Activated naive CD8-positive, alpha-beta T cell treated with anti-CD3 and anti-CD28 coated beads, Interleukin-2, amount 50 U/mL, for 24 hours (primary cell): ENCODE measurements at regions not wholly inside any gene's neighbourhood (a gene's known extent, or its start where the extent isn't known, plus 50 kb on each side); places are given as distances from the start of the nearest gene placed in this dataset.
"Not testable (repeated sequence)": the region's sequence is repeated elsewhere in the genome, so short reads cannot be mapped to it uniquely, and the experiment has no call there.

Source experiments
- ATAC-seq: fragments of 150-1000 bp; cut with Tn5 transposase; one replicate; pipeline ENCODE4 v1.10.0; 2021
- DNase-seq: peaks from one replicate; pipeline ENCODE4 v3.0.0; 2021
- H3K27ac Mint-ChIP-seq: one replicate; pipeline ENCODE4 v1.8.0; 2021; ENCODE audit warnings: mild to moderate bottlenecking, mixed read lengths
- H3K27me3 Mint-ChIP-seq: one replicate; pipeline ENCODE4 v1.8.0; 2021; ENCODE audit warnings: mixed read lengths
- H3K36me3 Mint-ChIP-seq: one replicate; pipeline ENCODE4 v1.8.0; 2021; ENCODE audit warnings: low read depth, mixed read lengths
- H3K4me1 Mint-ChIP-seq: one replicate; pipeline ENCODE4 v1.8.0; 2021; ENCODE audit warnings: mixed read lengths
- H3K4me3 Mint-ChIP-seq: one replicate; pipeline ENCODE4 v1.8.0; 2021; ENCODE audit warnings: mild to moderate bottlenecking, moderate library complexity, mixed read lengths
- H3K9me3 Mint-ChIP-seq: one replicate; pipeline ENCODE4 v1.8.0; 2021; ENCODE audit warnings: mixed read lengths

GRCh38 chr22:48424661-48425060 is 1403.0 kb downstream of the BRD1 start:
- Mint-ChIP-seq H3K27me3 (peaks cover 7% of the 10 kb centered on the region), H3K9me3 (no peaks in the 10 kb centered on the region), H3K4me1 (no peaks in the 10 kb centered on the region)

GRCh38 chr22:48424201-48424627 is 1403.5 kb downstream of the BRD1 start:
- no peaks in the 10 kb centered on the region for H3K9me3 Mint-ChIP-seq
- H3K36me3 Mint-ChIP-seq, result no peaks in the 10 kb centered on the region
- peaks cover 6% of the 10 kb centered on the region for H3K27me3 Mint-ChIP-seq
- ATAC-seq (no peak), DNase-seq (no peak)
- no peaks in the 10 kb centered on the region for H3K4me1 Mint-ChIP-seq
- H3K4me3 Mint-ChIP-seq, result no peak overlapping the region
- no peak overlapping the region for H3K27ac Mint-ChIP-seq

More at GRCh38 chr22:48424661-48425060, 1403.0 kb downstream of the BRD1 start:
- DNase-seq (no peak), ATAC-seq (no peak)
- Mint-ChIP-seq H3K4me3 (no peak overlapping the region), H3K27ac (no peak overlapping the region), H3K36me3 (no peaks in the 10 kb centered on the region)

GRCh38 chr22:48423481-48423911 is 1404.2 kb downstream of the BRD1 start:
- Mint-ChIP-seq H3K27me3 (peaks cover 6% of the 10 kb centered on the region), H3K4me1 (no peaks in the 10 kb centered on the region), H3K36me3 (no peaks in the 10 kb centered on the region), H3K27ac (no peak overlapping the region), H3K4me3 (no peak overlapping the region), H3K9me3 (no peaks in the 10 kb centered on the region)
- no peak for DNase-seq
- ATAC-seq, result no peak

GRCh38 chr22:48422900-48423480 is 1404.7 kb downstream of the BRD1 start:
- ATAC-seq (no peak), DNase-seq (no peak)
- no peaks in the 10 kb centered on the region for H3K9me3 Mint-ChIP-seq
- H3K36me3 Mint-ChIP-seq, result no peaks in the 10 kb centered on the region
- no peak overlapping the region for H3K4me3 Mint-ChIP-seq
- H3K27ac Mint-ChIP-seq, result no peak overlapping the region
- peaks cover 6% of the 10 kb centered on the region for H3K27me3 Mint-ChIP-seq
- H3K4me1 Mint-ChIP-seq, result no peaks in the 10 kb centered on the region

GRCh38 chr22:48418831-48419230 is 1408.8 kb downstream of the BRD1 start:
- H3K4me1 Mint-ChIP-seq, result no peaks in the 10 kb centered on the region
- no peaks in the 10 kb centered on the region for H3K36me3 Mint-ChIP-seq
- no peak overlapping the region for H3K4me3 Mint-ChIP-seq
- ATAC-seq (no peak), DNase-seq (no peak)
- no peak overlapping the region for H3K27ac Mint-ChIP-seq
- no peaks in the 10 kb centered on the region for H3K9me3 Mint-ChIP-seq
- H3K27me3 Mint-ChIP-seq, result peaks cover 6% of the 10 kb centered on the region

GRCh38 chr22:48417225-48418070 is 1410.2 kb downstream of the BRD1 start:
- Mint-ChIP-seq H3K27ac (no peak overlapping the region), H3K27me3 (peaks cover 10% of the 10 kb centered on the region), H3K9me3 (no peaks in the 10 kb centered on the region), H3K4me3 (no peak overlapping the region), H3K4me1 (no peaks in the 10 kb centered on the region), H3K36me3 (no peaks in the 10 kb centered on the region)
- ATAC-seq, result no peak
- DNase-seq, result no peak

- Mint-ChIP-seq H3K4me3 (no peak overlapping the region), H3K9me3 (no peaks in the 10 kb centered on the region), H3K4me1 (no peaks in the 10 kb centered on the region), H3K36me3 (no peaks in the 10 kb centered on the region), H3K27me3 (peaks cover 10% of the 10 kb centered on the region), H3K27ac (no peak overlapping the region)
- DNase-seq (no peak), ATAC-seq (no peak)
Observed at GRCh38 chr22:48416396-48417224, 1411.1 kb downstream of the BRD1 start.

GRCh38 chr22:48415520-48415919 is 1412.2 kb downstream of the BRD1 start:
- Mint-ChIP-seq H3K9me3 (no peaks in the 10 kb centered on the region), H3K27me3 (peaks cover 10% of the 10 kb centered on the region), H3K36me3 (no peaks in the 10 kb centered on the region), H3K4me1 (no peaks in the 10 kb centered on the region), H3K4me3 (no peak overlapping the region), H3K27ac (no peak overlapping the region)
- ATAC-seq, result no peak
- no peak for DNase-seq

- Mint-ChIP-seq H3K4me1 (no peaks in the 10 kb centered on the region), H3K36me3 (no peaks in the 10 kb centered on the region), H3K27me3 (peaks cover 7% of the 10 kb centered on the region), H3K27ac (no peak overlapping the region), H3K4me3 (no peak overlapping the region), H3K9me3 (no peaks in the 10 kb centered on the region)
- no peak for DNase-seq
- no peak for ATAC-seq
Observed at GRCh38 chr22:48414651-48415050, 1413.0 kb downstream of the BRD1 start.

- not testable (repeated sequence) for H3K9me3 Mint-ChIP-seq, H3K4me3 Mint-ChIP-seq, H3K4me1 Mint-ChIP-seq, H3K27ac Mint-ChIP-seq, DNase-seq, ATAC-seq, H3K27me3 Mint-ChIP-seq, H3K36me3 Mint-ChIP-seq
Observed at GRCh38 chr22:48412931-48413330, 1414.7 kb downstream of the BRD1 start.

GRCh38 chr22:48410536-48410935 is 1417.1 kb downstream of the BRD1 start:
- no peaks in the 10 kb centered on the region for H3K36me3 Mint-ChIP-seq
- DNase-seq (no peak), ATAC-seq (no peak)
- H3K4me1 Mint-ChIP-seq, result no peaks in the 10 kb centered on the region
- no peak overlapping the region for H3K4me3 Mint-ChIP-seq
- peaks cover 15% of the 10 kb centered on the region for H3K9me3 Mint-ChIP-seq
- H3K27ac Mint-ChIP-seq, result no peak overlapping the region
- peaks cover 7% of the 10 kb centered on the region for H3K27me3 Mint-ChIP-seq

GRCh38 chr22:48407256-48407955 is 1420.3 kb downstream of the BRD1 start:
- ATAC-seq (no peak), DNase-seq (no peak)
- Mint-ChIP-seq H3K27ac (no peak overlapping the region), H3K4me3 (no peak overlapping the region), H3K9me3 (peaks cover 15% of the 10 kb centered on the region), H3K27me3 (peaks cover 3% of the 10 kb centered on the region), H3K36me3 (no peaks in the 10 kb centered on the region), H3K4me1 (no peaks in the 10 kb centered on the region)

- no peak overlapping the region for H3K27ac Mint-ChIP-seq
- no peaks in the 10 kb centered on the region for H3K36me3 Mint-ChIP-seq
- H3K9me3 Mint-ChIP-seq, result peaks cover 15% of the 10 kb centered on the region
- no peaks in the 10 kb centered on the region for H3K4me1 Mint-ChIP-seq
- H3K4me3 Mint-ChIP-seq, result no peak overlapping the region
- H3K27me3 Mint-ChIP-seq, result no peaks in the 10 kb centered on the region
- ATAC-seq (no peak), DNase-seq (no peak)
Observed at GRCh38 chr22:48406161-48406560, 1421.5 kb downstream of the BRD1 start.

GRCh38 chr22:48405741-48406140 is 1421.9 kb downstream of the BRD1 start:
- Mint-ChIP-seq H3K36me3 (no peaks in the 10 kb centered on the region), H3K4me1 (no peaks in the 10 kb centered on the region), H3K9me3 (peaks cover 15% of the 10 kb centered on the region), H3K4me3 (no peak overlapping the region), H3K27me3 (no peaks in the 10 kb centered on the region), H3K27ac (no peak overlapping the region)
- ATAC-seq (no peak), DNase-seq (no peak)
